Body of pancreas (tissue), 4 donors: ENCODE measurements at regions not wholly inside any gene's neighbourhood (a gene's known extent, or its start where the extent isn't known, plus 50 kb on each side); places are given as distances from the start of the nearest gene placed in this dataset.

ENCODE experiments used
- POLR2A ChIP-seq, 3 donors: fragments of 450-650 bp; IDR thresholded peaks; one replicate each; pipeline ENCODE4 v1.6.1; 2016; ENCODE audit warnings: antibody characterized with exemption in 3 of 3, mild to moderate bottlenecking in 2 of 3
- TF ChIP-seq, protein P1 (sequence below), 7 experiments: fragments of 450-650 bp in 4 of 7; fragments of 200-600 bp in 3 of 7; sonication (generic) in 3 of 7; IDR thresholded peaks; one replicate each; pipeline ENCODE4 v1.5.1; 2016 to 2019; ENCODE audit warnings: antibody characterized with exemption in 7 of 7

GRCh38 chr1:34655206-34655874 lies 99.5 kb upstream of the GJB5 start:
- TF ChIP-seq, protein P1, sequence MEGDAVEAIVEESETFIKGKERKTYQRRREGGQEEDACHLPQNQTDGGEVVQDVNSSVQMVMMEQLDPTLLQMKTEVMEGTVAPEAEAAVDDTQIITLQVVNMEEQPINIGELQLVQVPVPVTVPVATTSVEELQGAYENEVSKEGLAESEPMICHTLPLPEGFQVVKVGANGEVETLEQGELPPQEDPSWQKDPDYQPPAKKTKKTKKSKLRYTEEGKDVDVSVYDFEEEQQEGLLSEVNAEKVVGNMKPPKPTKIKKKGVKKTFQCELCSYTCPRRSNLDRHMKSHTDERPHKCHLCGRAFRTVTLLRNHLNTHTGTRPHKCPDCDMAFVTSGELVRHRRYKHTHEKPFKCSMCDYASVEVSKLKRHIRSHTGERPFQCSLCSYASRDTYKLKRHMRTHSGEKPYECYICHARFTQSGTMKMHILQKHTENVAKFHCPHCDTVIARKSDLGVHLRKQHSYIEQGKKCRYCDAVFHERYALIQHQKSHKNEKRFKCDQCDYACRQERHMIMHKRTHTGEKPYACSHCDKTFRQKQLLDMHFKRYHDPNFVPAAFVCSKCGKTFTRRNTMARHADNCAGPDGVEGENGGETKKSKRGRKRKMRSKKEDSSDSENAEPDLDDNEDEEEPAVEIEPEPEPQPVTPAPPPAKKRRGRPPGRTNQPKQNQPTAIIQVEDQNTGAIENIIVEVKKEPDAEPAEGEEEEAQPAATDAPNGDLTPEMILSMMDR (IDR thresholded peaks at IDR 0.05): no peak
- TF ChIP-seq POLR2A (IDR thresholded peaks at IDR 0.05): no peak
